Keratinocyte (primary cell): ENCODE measurements at regions not wholly inside any gene's neighbourhood (a gene's known extent, or its start where the extent isn't known, plus 50 kb on each side); places are given as distances from the start of the nearest gene placed in this dataset.

Experiments used
- CTCF ChIP-seq, 3 experiments: IDR thresholded peaks in 1 of 3; conservative IDR thresholded peaks in 1 of 3; optimal IDR thresholded peaks in 1 of 3; 2 replicates in 2 of 3; 3 replicates in 1 of 3; pipeline versions ENCODE3 to v1.5.1; 2011; ENCODE audit warnings: low read length in 3 of 3, mild to moderate bottlenecking in 3 of 3, moderate library complexity in 2 of 3, control low read depth in 1 of 3, inconsistent platforms in 1 of 3; ENCODE audit not compliant: insufficient read depth in 2 of 3; ENCODE audit errors: extremely low read depth in 1 of 3
- EZH2 ChIP-seq: IDR thresholded peaks from one replicate; pipeline ENCODE4 v1.6.1; 2012; ENCODE audit warnings: inconsistent platforms, mild to moderate bottlenecking, low read length, moderate library complexity

- TF ChIP-seq EZH2 = no peak
- TF ChIP-seq CTCF (optimal IDR thresholded peaks at IDR 0.05 in 1 of 3, IDR thresholded peaks at IDR 0.05 in 1 of 3, conservative IDR thresholded peaks at IDR 0.05 in 1 of 3; ENCODE audit: extremely low read depth in 1 of 3, insufficient read depth in 2 of 3, low read length in 3 of 3) = no peak
Observed at GRCh38 chr7:106180721-106181120, 68.6 kb upstream of the SYPL1 start.
